ENCODE measurements at regions not wholly inside any gene's neighbourhood (a gene's known extent, or its start where the extent isn't known, plus 50 kb on each side); places are given as distances from the start of the nearest gene placed in this dataset.

DNA sequence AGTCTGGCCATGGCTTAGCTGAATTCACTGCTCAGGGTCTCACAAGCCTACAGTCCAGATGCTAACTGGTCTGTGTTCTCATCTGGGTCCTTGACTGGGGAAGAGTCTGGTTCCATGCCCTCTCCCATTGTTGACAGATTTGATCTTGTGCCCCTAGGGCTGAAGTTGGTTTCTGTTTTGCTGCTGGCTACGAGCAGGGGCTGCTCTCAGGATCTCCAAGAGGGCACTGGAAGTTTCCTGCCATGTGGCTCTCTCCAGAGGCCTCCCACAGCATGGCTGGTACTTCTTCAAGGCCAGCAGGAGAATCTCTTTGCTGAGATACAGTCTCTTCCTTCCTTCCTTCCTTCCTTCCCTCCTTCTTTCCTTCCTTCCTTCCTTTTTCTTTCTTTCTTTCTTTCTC, 78.1 kb downstream of the SPP2 start:
- DNase-seq, result no peak
- H3K27ac ChIP-seq (ENCODE audit: insufficient read depth, low read length, poor library complexity, severe bottlenecking), result no peak overlapping the region
- H3K27me3 ChIP-seq (replicated peaks; ENCODE audit: control insufficient read depth, insufficient read depth, low read length, poor library complexity, severe bottlenecking), result no peaks in the 10 kb centered on the region
- no peak overlapping the region for H3K4me3 ChIP-seq (ENCODE audit: insufficient read depth, low read depth, low read length, poor library complexity, severe bottlenecking)
- no peaks in the 10 kb centered on the region for H3K4me1 ChIP-seq (ENCODE audit: control insufficient read depth, insufficient read depth, low read length, poor library complexity, severe bottlenecking)
- H3K36me3 ChIP-seq (ENCODE audit: control insufficient read depth, insufficient read depth, low read length), result no peaks in the 10 kb centered on the region
- no peaks in the 10 kb centered on the region for H3K9me3 ChIP-seq (ENCODE audit: control insufficient read depth, low read length)

All from effector memory CD4-positive, alpha-beta T cell (primary cell).